ENCODE measurements at regions not wholly inside any gene's neighbourhood (a gene's known extent, or its start where the extent isn't known, plus 50 kb on each side); places are given as distances from the start of the nearest gene placed in this dataset. TPM values are rescaled to one million over a fixed set of nuclear protein-coding genes. Genes with fewer than 3 reads are reported as not detected.

- DNase-seq (ENCODE audit: low read depth, low spot score) (no peak), ATAC-seq (no peak), FAIRE-seq (no peak)
- TF ChIP-seq SIX5 (IDR thresholded peaks at IDR 0.05; ENCODE audit: low read depth, low read length, severe bottlenecking) (no peak), JUND (IDR thresholded peaks at IDR 0.05; ENCODE audit: low read depth, low read length) (no peak), HDGF (IDR thresholded peaks at IDR 0.05) (no peak), YY1 (IDR thresholded peaks at IDR 0.05; ENCODE audit: low read depth, low read length) (no peak), MTA3 (IDR thresholded peaks at IDR 0.05; ENCODE audit: borderline replicate concordance, low read length) (no peak), EED (IDR thresholded peaks at IDR 0.05; ENCODE audit: low read depth) (no peak), CTCF (IDR thresholded peaks at IDR 0.05 in 2 of 3, conservative IDR thresholded peaks at IDR 0.05 in 1 of 3; ENCODE audit: control insufficient read depth in 2 of 3, extremely low read depth in 1 of 3, insufficient read depth in 1 of 3, low read depth in 3 of 3, low read length in 3 of 3) (no peak), NR2C2 (IDR thresholded peaks at IDR 0.05; ENCODE audit: borderline replicate concordance, control insufficient read depth, insufficient read length, low read depth) (no peak)
- BruUV-seq (replicated peaks) = no TSS peak
- intact Hi-C loops (cut with micrococcal nuclease; ENCODE audit: unreplicated experiment) (no loop called here), in situ Hi-C loops (cut with MboI) (no loop called here)
- POLR2A ChIA-PET = no interaction called here
- Histone ChIP-seq H3K9ac (ENCODE audit: control insufficient read depth, insufficient read depth, low read length) (no peak overlapping the region), H3K36me3 (ENCODE audit: control insufficient read depth in 2 of 2, insufficient read depth in 2 of 2, low read length in 1 of 2) (no peaks in the 10 kb centered on the region), H4K20me1 (ENCODE audit: control insufficient read depth, insufficient read depth) (no peaks in the 10 kb centered on the region), H3K4me3 (no peak overlapping the region), H2AFZ (ENCODE audit: control insufficient read depth, low read depth, low read length) (no peak overlapping the region), H3K27ac (ENCODE audit: control insufficient read depth, insufficient read depth) (no peak overlapping the region), H3K4me1 (ENCODE audit: control insufficient read depth, insufficient read depth, low read length) (no peaks in the 10 kb centered on the region), H3K9me3 (replicated peaks; ENCODE audit: control insufficient read depth, insufficient read depth, low read length) (no peaks in the 10 kb centered on the region), H3K4me2 (ENCODE audit: control insufficient read depth, insufficient read depth) (no peak overlapping the region), H3K79me2 (ENCODE audit: control insufficient read depth, insufficient read depth, low read length) (no peaks in the 10 kb centered on the region), H3K27me3 (replicated peaks in 1 of 2; ENCODE audit: control insufficient read depth in 2 of 2, insufficient read depth in 2 of 2, low read length in 1 of 2) (no peaks in the 10 kb centered on the region; a peak in 1 of 4 replicates)
- RAD21 ChIA-PET (ENCODE audit: unreplicated experiment) = no interaction called here
- CTCF ChIA-PET = no interaction called here
- SMC1A ChIA-PET (ENCODE audit: uncharacterized antibody, unreplicated experiment) = interaction anchor here (0.9 kb wide), 1 partner anchor 187 kb away, joined by 4 read pairs; no protein-coding TSS in a partner anchor
- WGBS (ENCODE audit: insufficient coverage, insufficient replicate concordance, low lambda C conversion rate, missing lambda C conversion rate) = 38% methylated on average over 4 of the region's 4 CpGs
Observed at GRCh38 chr2:58291726-58292438, 50.8 kb upstream of the FANCL start.

Small RNA genes lying in the stretch of these regions (microRNA-seq; reads per million reads assigned to microRNA genes)
- not detected for gene MIR4432

Small RNA genes lying in the stretch of these regions (small RNA-seq; reads per million reads assigned to genes)
- not detected for gene AC007179.3
- not detected for gene MIR4432
- gene RNA5SP94 = not detected
- not detected for gene RNU1-32P
- not detected for gene RNU6-508P

All from GM12878 (cell line).